Body of pancreas (tissue), 4 donors: ENCODE measurements at regions not wholly inside any gene's neighbourhood (a gene's known extent, or its start where the extent isn't known, plus 50 kb on each side); places are given as distances from the start of the nearest gene placed in this dataset.

Experiments
- ATAC-seq: fragments of 150-250 bp; one replicate; pipeline ENCODE4 v1.9.1; 2016
- DNase-seq, 4 donors: peaks; one replicate each; pipeline ENCODE4 v3.0.0-alpha.2; 2019
- H3K27ac ChIP-seq, 4 donors: fragments of 200-600 bp; sonication (generic); 1 replicate in 3 of 4; 2 replicates in 1 of 4; pipeline versions ENCODE4 v1.5.1 to v1.6.1; 2016 to 2019; ENCODE audit warnings: mild to moderate bottlenecking in 1 of 4, mixed read lengths in 1 of 4, moderate library complexity in 1 of 4
- H3K27me3 ChIP-seq, 2 donors: fragments of 200-600 bp; sonication (generic); one replicate each; pipeline ENCODE4 v1.6.0; 2016; ENCODE audit warnings: mild to moderate bottlenecking in 1 of 2
- H3K36me3 ChIP-seq, 2 donors: fragments of 200-600 bp; sonication (generic); replicated peaks in 1 of 2; 2 replicates each; pipeline ENCODE4 v1.5.1; 2016; ENCODE audit warnings: low read depth in 2 of 2; ENCODE audit not compliant: insufficient read depth in 1 of 2
- H3K4me1 ChIP-seq: fragments of 200-600 bp; sonication (generic); one replicate; pipeline ENCODE4 v1.6.0; 2016
- H3K4me3 ChIP-seq, 2 donors: fragments of 200-600 bp; sonication (generic); 1 replicate in 1 of 2; 2 replicates in 1 of 2; pipeline ENCODE4 v1.5.1; 2016 to 2019
- H3K9me3 ChIP-seq, 3 donors: fragments of 200-600 bp; sonication (generic); 1 replicate in 2 of 3; 2 replicates in 1 of 3; pipeline ENCODE4 v1.5.1; 2016
- CTCF ChIP-seq, 7 experiments: fragments of 450-650 bp in 4 of 7; fragments of 200-600 bp in 3 of 7; sonication (generic) in 3 of 7; IDR thresholded peaks; one replicate each; pipeline ENCODE4 v1.5.1; 2016 to 2019; ENCODE audit warnings: antibody characterized with exemption in 7 of 7
- POLR2A ChIP-seq, 3 donors: fragments of 450-650 bp; IDR thresholded peaks; one replicate each; pipeline ENCODE4 v1.6.1; 2016; ENCODE audit warnings: antibody characterized with exemption in 3 of 3, mild to moderate bottlenecking in 2 of 3
- WGBS, 2 donors: methylation state at CpG; one replicate each; pipeline ENCODE4 v1.1.5; 2017; 5-methylcytosine and 5-hydroxymethylcytosine counted together
- intact Hi-C: fragments of 100-400 bp; cut with DNase I; formaldehyde crosslinking; loops from one replicate; pipeline ENCODE4 v1.15.1; 2023

- DNase-seq (no peak), ATAC-seq (no peak)
- no peaks in the 10 kb centered on the region for H3K36me3 ChIP-seq
- TF ChIP-seq CTCF (IDR thresholded peaks at IDR 0.05): no peak
- no peak for TF ChIP-seq POLR2A (IDR thresholded peaks at IDR 0.05)
- WGBS, 2 donors: 51 to 58% methylated on average over 1 of the region's 1 CpG
- no peaks in the 10 kb centered on the region for H3K27me3 ChIP-seq
- no peak overlapping the region for H3K4me3 ChIP-seq
- intact Hi-C loops: no loop called here
- peaks cover 5% of the 10 kb centered on the region for H3K4me1 ChIP-seq
- no peak overlapping the region for H3K27ac ChIP-seq
- H3K9me3 ChIP-seq: no peaks in the 10 kb centered on the region
These were observed 124.6 kb downstream of the SINHCAF start for GRCh38 chr12:31201382-31201781.

- Histone ChIP-seq H3K27ac (no peak overlapping the region), H3K4me3 (no peak overlapping the region), H3K9me3 (no peaks in the 10 kb centered on the region), H3K36me3 (no peaks in the 10 kb centered on the region), H3K27me3 (no peaks in the 10 kb centered on the region), H3K4me1 (peaks cover 6% of the 10 kb centered on the region)
- 78 to 81% methylated on average over 1 of the region's 1 CpG for WGBS, 2 donors
- DNase-seq (no peak), ATAC-seq (no peak)
- TF ChIP-seq CTCF (IDR thresholded peaks at IDR 0.05) (no peak), POLR2A (IDR thresholded peaks at IDR 0.05) (no peak)
- intact Hi-C loops: no loop called here
These were observed 122.7 kb downstream of the SINHCAF start for GRCh38 chr12:31203261-31203660.

DNA sequence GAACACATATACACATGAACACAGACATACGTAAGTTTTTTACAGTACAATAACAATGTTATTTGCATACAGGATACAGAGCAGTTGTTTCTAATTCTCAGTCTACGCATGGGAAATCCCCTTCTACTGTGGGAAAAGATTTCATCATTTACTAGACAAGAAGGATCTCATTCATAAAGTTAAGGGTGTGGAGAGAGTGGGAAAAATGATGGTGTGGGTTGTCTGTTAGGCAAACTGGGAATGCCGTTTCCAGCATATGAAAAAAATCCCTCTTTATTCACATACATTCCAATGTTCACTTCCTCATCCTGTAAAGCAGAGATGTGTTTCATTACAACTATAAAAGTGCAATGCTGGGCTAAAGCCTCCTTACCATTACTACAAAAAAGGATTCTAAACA lies 120.9 kb downstream of the SINHCAF start:
- DNase-seq (no peak), ATAC-seq (no peak)
- no peak overlapping the region for H3K4me3 ChIP-seq
- intact Hi-C loops: no loop called here
- WGBS, 2 donors: 42 to 50% methylated on average over 3 of the region's 3 CpGs
- H3K36me3 ChIP-seq: no peaks in the 10 kb centered on the region
- H3K27ac ChIP-seq: peak overlapping the region in 1 of 4 donors; percentile 34
- H3K27me3 ChIP-seq: no peaks in the 10 kb centered on the region
- H3K9me3 ChIP-seq: no peaks in the 10 kb centered on the region
- TF ChIP-seq POLR2A (IDR thresholded peaks at IDR 0.05) (no peak), CTCF (IDR thresholded peaks at IDR 0.05) (no peak)
- H3K4me1 ChIP-seq: peaks cover 6% of the 10 kb centered on the region

GRCh38 chr12:31206038-31206670 lies 119.8 kb downstream of the SINHCAF start:
- H3K4me3 ChIP-seq: no peak overlapping the region
- DNase-seq (peak in 3 of 4 donors; percentile 35 to 75 (median 66)), ATAC-seq (peak; percentile 95)
- H3K4me1 ChIP-seq: peaks cover 6% of the 10 kb centered on the region
- TF ChIP-seq POLR2A (IDR thresholded peaks at IDR 0.05): no peak
- TF ChIP-seq CTCF (IDR thresholded peaks at IDR 0.05): no peak
- H3K36me3 ChIP-seq: no peaks in the 10 kb centered on the region
- H3K27ac ChIP-seq: peak overlapping the region in 2 of 4 donors; percentile 36 to 69
- H3K27me3 ChIP-seq: no peaks in the 10 kb centered on the region
- no peaks in the 10 kb centered on the region for H3K9me3 ChIP-seq
- intact Hi-C loops: no loop called here
- WGBS, 2 donors: 32 to 41% methylated on average over 4 of the region's 4 CpGs

DNA sequence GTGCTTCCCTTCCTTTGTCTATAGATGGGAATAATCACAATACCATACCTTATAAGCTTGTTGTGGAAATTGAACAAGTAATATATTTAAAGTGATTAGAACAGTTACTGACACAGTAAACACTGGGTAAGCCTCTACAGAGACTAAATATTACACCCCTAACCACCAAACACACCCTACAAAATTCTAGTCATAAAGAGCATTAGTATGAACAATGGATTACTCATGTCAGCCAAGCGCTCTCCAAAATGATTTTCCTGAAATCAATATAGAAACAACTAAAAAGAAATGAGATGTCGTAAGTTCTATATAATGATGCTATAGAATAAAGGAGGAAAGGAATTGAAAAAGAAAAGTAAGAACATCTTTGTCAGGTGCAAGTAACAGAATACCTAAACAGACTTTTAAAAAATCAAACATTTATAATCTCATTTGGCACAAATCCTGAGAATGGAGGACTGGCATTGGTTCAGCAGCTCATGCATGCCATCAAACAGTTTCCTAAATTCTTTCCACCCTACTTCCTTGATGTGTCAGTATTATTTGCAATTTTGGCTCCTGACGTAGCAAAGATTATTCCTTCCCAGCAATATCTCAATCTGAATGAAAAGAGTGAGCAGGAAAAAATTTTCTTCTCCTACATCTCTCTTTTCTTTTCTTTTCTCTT lies 118.0 kb downstream of the SINHCAF start:
- intact Hi-C loops: no loop called here
- Histone ChIP-seq H3K36me3 (no peaks in the 10 kb centered on the region), H3K9me3 (no peaks in the 10 kb centered on the region), H3K4me3 (no peak overlapping the region), H3K4me1 (peaks cover 6% of the 10 kb centered on the region), H3K27ac (no peak overlapping the region), H3K27me3 (no peaks in the 10 kb centered on the region)
- DNase-seq: no peak
- no peak for ATAC-seq
- WGBS, 2 donors: 53 to 68% methylated on average over 3 of the region's 3 CpGs
- no peak for TF ChIP-seq CTCF (IDR thresholded peaks at IDR 0.05)
- TF ChIP-seq POLR2A (IDR thresholded peaks at IDR 0.05): no peak
